Neural progenitor cell (in vitro differentiated cells): ENCODE measurements at regions not wholly inside any gene's neighbourhood (a gene's known extent, or its start where the extent isn't known, plus 50 kb on each side); places are given as distances from the start of the nearest gene placed in this dataset.

Experiments used
- CTCF ChIP-seq: fragments of 200-600 bp; sonication (generic); IDR thresholded peaks from 2 replicates; pipeline ENCODE4 v1.5.1; 2017; ENCODE audit warnings: antibody characterized with exemption, mild to moderate bottlenecking
- EZH2 ChIP-seq: fragments of 200-600 bp; sonication (generic); IDR thresholded peaks from 2 replicates; pipeline ENCODE4 v1.6.1; 2017; ENCODE audit warnings: antibody characterized with exemption, mild to moderate bottlenecking, moderate library complexity
- EZH2phosphoT487 ChIP-seq: fragments of 200-600 bp; sonication (generic); IDR thresholded peaks from 2 replicates; pipeline ENCODE4 v1.6.1; 2017; ENCODE audit warnings: antibody characterized with exemption

GRCh38 chr3:182215881-182216280 is 504.2 kb downstream of the SOX2 start:
- no peak for TF ChIP-seq CTCF
- TF ChIP-seq EZH2: no peak
- TF ChIP-seq EZH2phosphoT487: no peak
